ENCODE measurements at regions not wholly inside any gene's neighbourhood (a gene's known extent, or its start where the extent isn't known, plus 50 kb on each side); places are given as distances from the start of the nearest gene placed in this dataset.

- peaks cover 18% of the 10 kb centered on the region for H3K4me1 Mint-ChIP-seq (ENCODE audit: low read depth)
- H3K4me3 Mint-ChIP-seq, result no peak overlapping the region
- TF ChIP-seq CTCF (IDR thresholded peaks at IDR 0.05), result no peak
- H3K36me3 Mint-ChIP-seq (ENCODE audit: low read depth), result no peaks in the 10 kb centered on the region
- H3K27me3 Mint-ChIP-seq (ENCODE audit: insufficient read depth), result peaks cover 9% of the 10 kb centered on the region
- no peak for DNase-seq
- no peaks in the 10 kb centered on the region for H3K9me3 Mint-ChIP-seq
- H3K27ac Mint-ChIP-seq, result no peak overlapping the region
These were observed 183.1 kb upstream of the TLE3 start for GRCh38 chr15:70280781-70281180.

- no peaks in the 10 kb centered on the region for H3K36me3 Mint-ChIP-seq (ENCODE audit: low read depth)
- H3K27me3 Mint-ChIP-seq (ENCODE audit: insufficient read depth), result peaks cover 8% of the 10 kb centered on the region
- H3K4me1 Mint-ChIP-seq (ENCODE audit: low read depth), result peaks cover 18% of the 10 kb centered on the region
- no peak for TF ChIP-seq CTCF (IDR thresholded peaks at IDR 0.05)
- DNase-seq, result no peak
- H3K9me3 Mint-ChIP-seq, result no peaks in the 10 kb centered on the region
- no peak overlapping the region for H3K4me3 Mint-ChIP-seq
- no peak overlapping the region for H3K27ac Mint-ChIP-seq
These were observed 181.4 kb upstream of the TLE3 start for GRCh38 chr15:70279096-70279495.

GRCh38 chr15:70278644-70279043, 180.9 kb upstream of the TLE3 start:
- H3K36me3 Mint-ChIP-seq (ENCODE audit: low read depth), result no peaks in the 10 kb centered on the region
- no peaks in the 10 kb centered on the region for H3K9me3 Mint-ChIP-seq
- no peak for DNase-seq
- peaks cover 8% of the 10 kb centered on the region for H3K27me3 Mint-ChIP-seq (ENCODE audit: insufficient read depth)
- H3K27ac Mint-ChIP-seq, result no peak overlapping the region
- no peak for TF ChIP-seq CTCF (IDR thresholded peaks at IDR 0.05)
- peaks cover 18% of the 10 kb centered on the region for H3K4me1 Mint-ChIP-seq (ENCODE audit: low read depth)
- H3K4me3 Mint-ChIP-seq, result no peak overlapping the region

GRCh38 chr15:70277556-70277955, 179.8 kb upstream of the TLE3 start:
- H3K27me3 Mint-ChIP-seq (ENCODE audit: insufficient read depth), result peaks cover 8% of the 10 kb centered on the region
- DNase-seq, result no peak
- H3K36me3 Mint-ChIP-seq (ENCODE audit: low read depth), result no peaks in the 10 kb centered on the region
- H3K9me3 Mint-ChIP-seq, result no peaks in the 10 kb centered on the region
- no peak overlapping the region for H3K4me3 Mint-ChIP-seq
- TF ChIP-seq CTCF (IDR thresholded peaks at IDR 0.05), result no peak
- peaks cover 18% of the 10 kb centered on the region for H3K4me1 Mint-ChIP-seq (ENCODE audit: low read depth)
- no peak overlapping the region for H3K27ac Mint-ChIP-seq

GRCh38 chr15:70276401-70276800, 178.7 kb upstream of the TLE3 start:
- Mint-ChIP-seq H3K9me3 (no peaks in the 10 kb centered on the region), H3K4me3 (no peak overlapping the region), H3K27ac (no peak overlapping the region), H3K27me3 (ENCODE audit: insufficient read depth) (peaks cover 8% of the 10 kb centered on the region), H3K36me3 (ENCODE audit: low read depth) (no peaks in the 10 kb centered on the region), H3K4me1 (ENCODE audit: low read depth) (peaks cover 15% of the 10 kb centered on the region)
- no peak for DNase-seq
- no peak for TF ChIP-seq CTCF (IDR thresholded peaks at IDR 0.05)
